Activated B cell treated with CpG ODN at 0.5 μM for 24 hours (primary cell): ENCODE measurements at regions not wholly inside any gene's neighbourhood (a gene's known extent, or its start where the extent isn't known, plus 50 kb on each side); places are given as distances from the start of the nearest gene placed in this dataset.

Experiments
- ATAC-seq: fragments of 200-7000 bp; cut with Tn5 transposase; one replicate; pipeline ENCODE4 v1.10.0; 2021; ENCODE audit warnings: low read depth, mild to moderate bottlenecking, moderate library complexity
- CTCF ChIA-PET: fragments of 350-600 bp; sonication (Branson Sonifier 250); formaldehyde crosslinking; loops from one replicate; lab custom pipeline; 2021; ENCODE audit warnings: antibody characterized with exemption; lab: Charles Lee
- POLR2A ChIA-PET: fragments of 350-600 bp; sonication (Branson Sonifier 250); formaldehyde crosslinking; loops from one replicate; lab custom pipeline; 2021; ENCODE audit warnings: antibody characterized with exemption; lab: Charles Lee
- DNase-seq: peaks from one replicate; pipeline ENCODE4 v3.0.0; 2022
- H3K27ac Mint-ChIP-seq: one replicate; pipeline ENCODE4 v1.8.0; 2020; ENCODE audit warnings: mixed read lengths
- H3K27me3 Mint-ChIP-seq: one replicate; pipeline ENCODE4 v1.8.0; 2021; ENCODE audit warnings: mixed read lengths
- H3K36me3 Mint-ChIP-seq: one replicate; pipeline ENCODE4 v1.8.0; 2021; ENCODE audit warnings: low read depth, mixed read lengths
- H3K4me1 Mint-ChIP-seq: one replicate; pipeline ENCODE4 v1.8.0; 2021; ENCODE audit warnings: mixed read lengths
- H3K4me3 Mint-ChIP-seq: one replicate; pipeline ENCODE4 v1.8.0; 2020; ENCODE audit warnings: mild to moderate bottlenecking, mixed read lengths
- H3K9me3 Mint-ChIP-seq: one replicate; pipeline ENCODE4 v1.8.0; 2020; ENCODE audit warnings: mixed read lengths
- CTCF ChIP-seq: fragments of 200-600 bp; IDR thresholded peaks from one replicate; pipeline ENCODE4 v1.8.0; 2022; ENCODE audit warnings: antibody characterized with exemption, mild to moderate bottlenecking
- intact Hi-C: fragments of 100-400 bp; cut with micrococcal nuclease; formaldehyde crosslinking; loops from one replicate; pipeline ENCODE4 v1.15.1; 2024

GRCh38 chr15:25181293-25182097 is 226.7 kb downstream of the SNRPN start:
- POLR2A ChIA-PET = no interaction called here
- H3K36me3 Mint-ChIP-seq = no peaks in the 10 kb centered on the region
- intact Hi-C loops = no loop called here
- no peaks in the 10 kb centered on the region for H3K4me1 Mint-ChIP-seq
- DNase-seq (peak; percentile 8), ATAC-seq (no peak)
- H3K27me3 Mint-ChIP-seq = no peaks in the 10 kb centered on the region
- peaks cover 7% of the 10 kb centered on the region for H3K9me3 Mint-ChIP-seq
- H3K4me3 Mint-ChIP-seq = no peak overlapping the region
- no peak overlapping the region for H3K27ac Mint-ChIP-seq
- CTCF ChIA-PET = no interaction called here
- no peak for TF ChIP-seq CTCF

- no peak for TF ChIP-seq CTCF
- no peak overlapping the region for H3K4me3 Mint-ChIP-seq
- ATAC-seq (no peak), DNase-seq (no peak)
- CTCF ChIA-PET = no interaction called here
- no peaks in the 10 kb centered on the region for H3K27me3 Mint-ChIP-seq
- POLR2A ChIA-PET = no interaction called here
- intact Hi-C loops = no loop called here
- no peak overlapping the region for H3K27ac Mint-ChIP-seq
- H3K36me3 Mint-ChIP-seq = no peaks in the 10 kb centered on the region
- peaks cover 7% of the 10 kb centered on the region for H3K9me3 Mint-ChIP-seq
- no peaks in the 10 kb centered on the region for H3K4me1 Mint-ChIP-seq
Observed at GRCh38 chr15:25182098-25182478, 227.3 kb downstream of the SNRPN start.

GRCh38 chr15:25182736-25183445 is 228.1 kb downstream of the SNRPN start:
- peak; percentile 4 for DNase-seq
- no peaks in the 10 kb centered on the region for H3K36me3 Mint-ChIP-seq
- no peak overlapping the region for H3K27ac Mint-ChIP-seq
- no peaks in the 10 kb centered on the region for H3K27me3 Mint-ChIP-seq
- H3K9me3 Mint-ChIP-seq = peaks cover 7% of the 10 kb centered on the region
- ChIA-PET CTCF (no interaction called here), POLR2A (no interaction called here)
- TF ChIP-seq CTCF = no peak
- intact Hi-C loops = no loop called here
- no peak overlapping the region for H3K4me3 Mint-ChIP-seq
- H3K4me1 Mint-ChIP-seq = no peaks in the 10 kb centered on the region
- no peak for ATAC-seq

- ChIA-PET POLR2A (no interaction called here), CTCF (no interaction called here)
- no peaks in the 10 kb centered on the region for H3K4me1 Mint-ChIP-seq
- H3K27ac Mint-ChIP-seq = no peak overlapping the region
- DNase-seq (no peak), ATAC-seq (no peak)
- TF ChIP-seq CTCF = no peak
- H3K36me3 Mint-ChIP-seq = no peaks in the 10 kb centered on the region
- H3K9me3 Mint-ChIP-seq = peaks cover 7% of the 10 kb centered on the region
- intact Hi-C loops = no loop called here
- no peaks in the 10 kb centered on the region for H3K27me3 Mint-ChIP-seq
- H3K4me3 Mint-ChIP-seq = no peak overlapping the region
Observed at GRCh38 chr15:25183581-25184251, 228.9 kb downstream of the SNRPN start.
